Fibroblast of lung (primary cell): ENCODE measurements at regions not wholly inside any gene's neighbourhood (a gene's known extent, or its start where the extent isn't known, plus 50 kb on each side); places are given as distances from the start of the nearest gene placed in this dataset.

Source experiments
- DNase-seq, 2 donors: peaks; one replicate each; pipeline versions ENCODE4 v3.0.0 to v3.0.0-alpha.2; 2010; ENCODE audit warnings: low read depth in 2 of 2
- H2AFZ ChIP-seq: 2 replicates; pipeline ENCODE4 v1.5.1; 2012; ENCODE audit warnings: low read length, control low read depth, inconsistent platforms
- H3K27ac ChIP-seq: 2 replicates; pipeline ENCODE4 v1.5.1; 2011; ENCODE audit warnings: low read length, control low read depth; ENCODE audit not compliant: insufficient read depth
- H3K27me3 ChIP-seq: 2 replicates; pipeline ENCODE4 v1.5.1; 2011; ENCODE audit warnings: mild to moderate bottlenecking, low read length; ENCODE audit not compliant: control insufficient read depth, insufficient read depth
- H3K36me3 ChIP-seq: 2 replicates; pipeline ENCODE4 v1.5.1; 2011; ENCODE audit warnings: low read length; ENCODE audit not compliant: control insufficient read depth, insufficient read depth
- H3K4me1 ChIP-seq: 2 replicates; pipeline ENCODE4 v1.5.1; 2011; ENCODE audit warnings: low read length; ENCODE audit not compliant: control insufficient read depth, insufficient read depth; ENCODE audit errors: extremely low read depth
- H3K4me2 ChIP-seq: 2 replicates; pipeline ENCODE4 v1.5.1; 2011; ENCODE audit warnings: low read length, control low read depth; ENCODE audit not compliant: insufficient read depth; ENCODE audit errors: extremely low read depth
- H3K4me3 ChIP-seq, 4 experiments: fragments of 200-600 bp in 1 of 4; sonication (generic) in 1 of 4; replicated peaks in 1 of 4; 2 replicates each; pipeline ENCODE4 v1.5.1; 2011 to 2016; ENCODE audit warnings: low read length in 4 of 4, low read depth in 3 of 4, mild to moderate bottlenecking in 3 of 4, control low read depth in 2 of 4, inconsistent platforms in 1 of 4, mixed read lengths in 1 of 4; ENCODE audit not compliant: insufficient read depth in 1 of 4; ENCODE audit errors: control extremely low read depth in 1 of 4
- H3K79me2 ChIP-seq: 2 replicates; pipeline ENCODE4 v1.5.1; 2012; ENCODE audit warnings: mild to moderate bottlenecking, low read length, inconsistent platforms; ENCODE audit not compliant: control insufficient read depth, insufficient read depth
- H3K9ac ChIP-seq: 2 replicates; pipeline ENCODE4 v1.5.1; 2011; ENCODE audit warnings: mild to moderate bottlenecking, low read length, control low read depth; ENCODE audit not compliant: insufficient read depth
- H3K9me3 ChIP-seq: 2 replicates; pipeline ENCODE4 v1.5.1; 2012; ENCODE audit warnings: low read depth, low read length; ENCODE audit not compliant: control insufficient read depth, insufficient read depth
- H4K20me1 ChIP-seq: 2 replicates; pipeline ENCODE4 v1.5.1; 2011; ENCODE audit warnings: low read length; ENCODE audit not compliant: control insufficient read depth, insufficient read depth; ENCODE audit errors: extremely low read depth
- CTCF ChIP-seq, 2 donors: IDR thresholded peaks in 1 of 2; conservative IDR thresholded peaks in 1 of 2; 1 replicate in 1 of 2; 2 replicates in 1 of 2; pipeline ENCODE4 v1.5.1; 2011 to 2012; ENCODE audit warnings: low read length in 2 of 2, control low read depth in 1 of 2, inconsistent platforms in 1 of 2, low read depth in 1 of 2, mild to moderate bottlenecking in 1 of 2
- EZH2 ChIP-seq: IDR thresholded peaks from 2 replicates; pipeline ENCODE4 v1.5.1; 2012; ENCODE audit warnings: low read length, control low read depth, mild to moderate bottlenecking; ENCODE audit errors: missing control alignments

GRCh38 chr1:29981586-29982239 is 741.7 kb downstream of the MATN1 start:
- Histone ChIP-seq H3K27me3 (no peaks in the 10 kb centered on the region), H3K9ac (no peak overlapping the region), H4K20me1 (no peaks in the 10 kb centered on the region), H3K36me3 (no peaks in the 10 kb centered on the region), H2AFZ (no peak overlapping the region), H3K4me1 (no peaks in the 10 kb centered on the region), H3K4me2 (no peak overlapping the region), H3K9me3 (no peaks in the 10 kb centered on the region), H3K79me2 (no peaks in the 10 kb centered on the region), H3K4me3 (no peak overlapping the region), H3K27ac (no peak overlapping the region)
- DNase-seq, result no peak
- no peak for TF ChIP-seq EZH2
- TF ChIP-seq CTCF (conservative IDR thresholded peaks at IDR 0.05 in 1 of 2, IDR thresholded peaks at IDR 0.05 in 1 of 2; ENCODE audit: low read depth in 1 of 2, low read length in 2 of 2), result no peak

GRCh38 chr1:29977550-29977949 is 741.2 kb downstream of the PTPRU start:
- no peak for DNase-seq
- H3K27ac ChIP-seq, result no peak overlapping the region
- H3K4me2 ChIP-seq, result no peak overlapping the region
- H3K79me2 ChIP-seq, result no peaks in the 10 kb centered on the region
- TF ChIP-seq CTCF (conservative IDR thresholded peaks at IDR 0.05 in 1 of 2, IDR thresholded peaks at IDR 0.05 in 1 of 2; ENCODE audit: low read depth in 1 of 2, low read length in 2 of 2) (no peak), EZH2 (no peak)
- H2AFZ ChIP-seq, result no peak overlapping the region
- H3K27me3 ChIP-seq, result no peaks in the 10 kb centered on the region
- no peaks in the 10 kb centered on the region for H4K20me1 ChIP-seq
- H3K4me3 ChIP-seq, result no peak overlapping the region
- H3K9me3 ChIP-seq, result no peaks in the 10 kb centered on the region
- H3K9ac ChIP-seq, result no peak overlapping the region
- H3K36me3 ChIP-seq, result no peaks in the 10 kb centered on the region
- H3K4me1 ChIP-seq, result no peaks in the 10 kb centered on the region

GRCh38 chr1:29975036-29975694 is 738.8 kb downstream of the PTPRU start:
- Histone ChIP-seq H3K27me3 (no peaks in the 10 kb centered on the region), H3K27ac (no peak overlapping the region), H3K9ac (no peak overlapping the region), H2AFZ (no peak overlapping the region), H3K4me1 (no peaks in the 10 kb centered on the region), H3K4me3 (no peak overlapping the region), H3K36me3 (no peaks in the 10 kb centered on the region), H3K4me2 (no peak overlapping the region), H3K79me2 (no peaks in the 10 kb centered on the region), H3K9me3 (no peaks in the 10 kb centered on the region), H4K20me1 (no peaks in the 10 kb centered on the region)
- DNase-seq, result peak; percentile 35 to 64
- TF ChIP-seq CTCF (conservative IDR thresholded peaks at IDR 0.05 in 1 of 2, IDR thresholded peaks at IDR 0.05 in 1 of 2; ENCODE audit: low read depth in 1 of 2, low read length in 2 of 2) (no peak), EZH2 (no peak)
